ENCODE measurements at regions not wholly inside any gene's neighbourhood (a gene's known extent, or its start where the extent isn't known, plus 50 kb on each side); places are given as distances from the start of the nearest gene placed in this dataset.

GRCh38 chr15:38695249-38696108 lies 130.9 kb upstream of the RASGRP1 start:
- no peak for DNase-seq (ENCODE audit: low spot score)

- DNase-seq (ENCODE audit: low spot score), result no peak
Measured at GRCh38 chr15:38696109-38696727, 131.6 kb upstream of the RASGRP1 start.

- no peak for DNase-seq (ENCODE audit: low spot score)
Measured at GRCh38 chr15:38696790-38697495, 132.3 kb upstream of the RASGRP1 start.

- no peak for DNase-seq (ENCODE audit: low spot score)
Measured at GRCh38 chr15:38698254-38698653, 133.6 kb upstream of the RASGRP1 start.

GRCh38 chr15:38699633-38700230 lies 135.1 kb upstream of the RASGRP1 start:
- DNase-seq (ENCODE audit: low spot score), result no peak

DNA sequence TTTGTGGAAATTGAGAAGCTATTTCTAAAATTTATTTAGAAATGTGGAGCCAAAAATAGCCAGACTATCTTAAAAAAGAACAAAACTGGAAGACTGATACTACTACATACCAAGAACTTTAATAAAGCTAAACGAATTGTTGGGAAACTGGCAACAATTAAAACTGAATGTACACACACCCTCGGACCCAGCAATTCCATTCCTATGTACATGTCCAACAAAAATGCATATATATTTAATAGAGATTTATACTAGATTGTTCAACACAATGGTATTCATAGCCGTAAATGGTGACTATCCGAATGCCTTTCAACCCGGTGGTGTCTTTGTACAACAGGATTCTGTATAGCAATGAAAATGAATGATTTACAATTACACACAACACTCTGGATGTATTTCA lies 136.5 kb upstream of the RASGRP1 start:
- DNase-seq (ENCODE audit: low spot score), result no peak

DNA sequence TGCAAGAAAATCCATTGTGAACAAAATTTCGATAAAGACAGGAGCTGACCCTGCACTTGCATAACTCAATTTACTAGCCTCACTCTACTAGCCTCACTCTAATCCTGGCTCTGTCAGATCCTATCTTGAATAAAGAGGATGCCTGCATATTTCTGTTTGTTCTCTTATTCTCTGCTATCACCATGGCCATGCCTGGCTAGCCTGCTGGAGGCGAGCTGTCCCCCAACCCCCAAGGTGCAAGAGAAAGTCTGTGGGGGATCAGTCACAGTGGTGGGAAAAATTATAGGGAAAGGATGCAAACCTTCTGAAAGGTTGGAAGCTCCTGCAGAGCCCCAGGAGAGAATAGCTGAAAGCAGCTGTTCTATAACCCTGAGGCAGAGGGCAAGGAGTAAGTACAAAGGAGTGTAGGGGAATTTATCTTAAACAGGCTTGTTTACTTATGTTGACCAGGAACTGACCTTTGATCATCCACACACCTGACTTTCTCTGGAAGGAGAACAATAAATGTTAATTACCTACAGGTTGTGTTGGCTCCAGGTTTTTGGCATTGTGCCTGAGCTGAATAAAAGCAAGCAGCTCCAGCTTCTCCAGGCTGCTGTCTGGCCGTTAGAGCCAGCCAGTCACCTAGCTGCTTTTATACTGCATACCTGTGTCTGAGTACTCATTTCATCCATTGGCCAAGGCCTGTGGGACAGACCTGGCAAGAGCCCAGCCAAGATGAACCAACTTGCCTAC lies 137.7 kb upstream of the RASGRP1 start:
- no peak for DNase-seq (ENCODE audit: low spot score)

- no peak for DNase-seq (ENCODE audit: low spot score)
Measured at GRCh38 chr15:38705436-38706219, 141.0 kb upstream of the RASGRP1 start.

- no peak for DNase-seq (ENCODE audit: low spot score)
Measured at GRCh38 chr15:38706956-38707355, 142.3 kb upstream of the RASGRP1 start.

GRCh38 chr15:38707802-38708671 lies 143.4 kb upstream of the RASGRP1 start:
- DNase-seq (ENCODE audit: low spot score), result no peak

DNA sequence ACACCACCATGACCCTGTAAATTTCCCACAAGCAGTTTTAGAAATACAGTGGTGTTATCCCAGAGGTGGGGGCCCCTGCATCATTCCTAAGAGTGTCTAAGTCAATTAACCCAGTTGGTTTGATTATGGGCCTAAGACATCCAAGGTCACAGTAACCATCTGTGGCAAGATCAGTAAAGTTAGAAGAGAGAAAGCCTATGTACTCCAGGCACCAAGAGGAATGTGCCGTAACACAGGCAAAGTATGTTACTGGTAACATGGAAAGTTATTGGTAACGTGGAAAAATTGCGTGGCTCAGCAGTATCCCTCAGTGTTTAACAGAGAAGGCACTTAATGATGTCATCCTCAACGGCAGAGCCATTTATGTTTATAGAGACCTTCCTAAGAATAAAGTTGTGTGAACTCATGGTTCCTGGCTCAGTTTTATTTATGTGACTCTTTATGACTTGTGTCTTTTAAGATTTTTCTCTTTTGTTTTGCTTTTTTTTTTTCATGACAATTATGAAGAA lies 144.1 kb upstream of the RASGRP1 start:
- DNase-seq (ENCODE audit: low spot score), result no peak

- DNase-seq (ENCODE audit: low spot score), result no peak
Measured at GRCh38 chr15:38709196-38709595, 144.6 kb upstream of the RASGRP1 start.

DNA sequence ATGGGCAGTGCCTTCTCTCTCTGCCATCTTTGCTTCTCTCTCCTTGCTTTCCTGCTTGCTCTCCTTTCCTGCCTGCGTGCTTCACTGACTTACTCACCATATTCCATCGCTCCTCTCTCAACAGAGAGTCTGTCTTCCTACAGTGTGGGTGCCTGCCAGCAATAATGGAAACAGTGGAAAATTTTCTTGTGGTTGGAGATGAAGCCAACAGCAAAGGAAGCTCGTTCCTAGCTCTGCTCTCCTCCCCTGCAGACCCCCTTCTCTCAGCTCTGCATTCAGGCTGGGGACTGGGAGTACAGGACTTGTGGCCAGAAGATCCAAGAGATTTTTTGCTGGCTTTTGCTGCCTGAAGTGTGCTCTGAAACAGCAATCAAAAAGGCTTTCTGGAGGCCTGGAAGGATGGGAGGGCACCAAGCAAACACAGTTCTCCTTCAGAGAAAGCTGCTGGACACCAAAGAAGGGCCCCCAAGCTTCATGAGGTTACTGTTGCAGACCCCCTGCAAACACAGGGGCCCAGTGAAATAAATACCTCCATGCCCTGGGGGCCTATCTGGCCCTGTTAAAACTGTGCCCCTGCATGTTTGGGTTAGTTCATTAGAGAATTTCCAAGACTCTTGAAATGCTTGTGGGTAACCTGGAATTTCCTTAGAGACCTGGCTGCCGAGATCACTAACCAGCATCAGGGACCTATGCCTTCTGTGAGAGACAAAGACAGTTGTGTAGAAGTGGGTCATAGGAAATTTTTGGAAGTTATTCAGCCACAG lies 149.9 kb upstream of the RASGRP1 start:
- DNase-seq (ENCODE audit: low spot score), result no peak

- DNase-seq (ENCODE audit: low spot score), result no peak
Measured at GRCh38 chr15:38720893-38721567, 156.4 kb upstream of the RASGRP1 start.

- no peak for DNase-seq (ENCODE audit: low spot score)
Measured at GRCh38 chr15:38721568-38721945, 156.9 kb upstream of the RASGRP1 start.

- DNase-seq (ENCODE audit: low spot score), result no peak
Measured at GRCh38 chr15:38722236-38722635, 157.6 kb upstream of the RASGRP1 start.

DNA sequence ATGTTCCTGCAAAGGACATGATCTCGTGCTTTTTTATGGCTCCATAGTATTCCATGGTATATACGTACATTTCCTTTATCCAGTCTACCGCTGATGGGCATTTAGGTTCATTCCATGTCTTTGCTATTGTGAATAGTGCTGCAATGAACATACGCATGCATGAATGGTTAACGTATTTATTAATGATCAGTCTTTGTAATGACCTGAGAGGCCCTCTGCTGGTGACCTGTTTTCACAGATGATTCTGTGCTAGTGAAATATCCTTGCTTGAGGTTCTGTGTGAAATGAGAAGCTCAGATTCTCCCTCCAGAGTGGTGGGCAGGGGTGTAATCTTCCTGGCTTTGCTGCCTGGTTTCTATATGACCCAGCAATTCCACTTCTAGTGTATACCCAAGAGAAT lies 160.2 kb upstream of the RASGRP1 start:
- DNase-seq (ENCODE audit: low spot score), result no peak

DNA sequence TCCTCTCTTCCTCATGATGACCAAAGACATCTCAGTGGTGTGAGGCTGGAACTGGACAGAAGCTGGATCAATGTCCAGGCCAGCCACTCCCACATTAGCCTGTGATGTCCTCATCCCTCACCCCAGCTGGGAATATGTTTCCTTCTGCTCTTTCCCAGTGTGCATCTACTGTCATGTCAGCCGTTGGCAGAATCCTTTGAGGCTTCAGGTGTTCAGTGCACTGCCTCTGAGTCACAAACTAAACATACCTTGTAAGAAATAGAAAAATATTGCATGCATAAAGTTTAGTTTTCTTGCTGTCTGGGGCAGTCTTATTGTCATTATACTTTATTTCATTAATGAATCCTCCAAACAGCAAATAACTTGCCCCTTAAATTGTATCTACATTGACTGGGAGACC lies 161.6 kb upstream of the RASGRP1 start:
- DNase-seq (ENCODE audit: low spot score), result no peak
